Fibroblast of skin of left quadriceps (primary cell): ENCODE measurements at regions not wholly inside any gene's neighbourhood (a gene's known extent, or its start where the extent isn't known, plus 50 kb on each side); places are given as distances from the start of the nearest gene placed in this dataset.

Experiments used
- DNase-seq, 2 experiments: peaks; one replicate each; pipeline ENCODE4 v3.0.0-alpha.2; 2013; ENCODE audit warnings: low read depth in 2 of 2

DNA sequence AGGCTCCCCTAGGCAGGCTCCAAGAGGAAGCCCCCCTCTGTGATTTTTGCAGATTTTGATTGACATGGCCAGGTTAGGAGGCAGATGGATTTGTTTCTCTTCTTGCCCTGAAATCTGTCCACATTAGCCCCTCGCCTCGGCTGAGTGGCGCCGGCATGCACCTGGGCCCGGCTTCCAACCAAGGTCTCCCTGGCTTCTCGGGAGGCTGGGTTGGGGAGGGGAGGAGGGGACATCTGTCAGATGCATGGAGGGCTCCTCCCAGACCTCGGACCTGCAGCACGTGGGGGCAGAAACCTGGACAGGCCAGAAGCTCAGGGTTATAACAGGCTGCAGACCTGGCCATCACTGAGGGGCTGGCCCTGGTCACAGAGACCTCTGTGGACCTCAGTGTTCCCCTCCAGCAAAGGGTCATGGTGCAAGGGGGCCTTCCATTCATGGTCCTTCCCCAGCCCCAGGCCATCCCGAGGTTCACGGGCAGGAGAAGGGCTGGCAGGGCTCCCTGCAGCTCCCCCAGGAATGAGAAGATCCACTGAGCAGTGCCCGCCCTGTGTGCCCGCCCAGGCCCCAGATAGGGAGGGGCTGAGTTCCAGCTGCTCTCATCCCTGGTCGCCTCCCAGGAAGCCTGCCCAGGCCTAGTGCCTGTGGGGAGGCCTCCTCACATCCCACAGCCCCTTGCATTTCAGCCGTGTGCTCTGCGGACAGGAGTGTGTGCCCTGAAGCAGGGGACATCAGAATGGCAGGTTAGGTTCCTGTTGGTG is 747.8 kb downstream of the BRD1 start:
- no peak for DNase-seq

DNA sequence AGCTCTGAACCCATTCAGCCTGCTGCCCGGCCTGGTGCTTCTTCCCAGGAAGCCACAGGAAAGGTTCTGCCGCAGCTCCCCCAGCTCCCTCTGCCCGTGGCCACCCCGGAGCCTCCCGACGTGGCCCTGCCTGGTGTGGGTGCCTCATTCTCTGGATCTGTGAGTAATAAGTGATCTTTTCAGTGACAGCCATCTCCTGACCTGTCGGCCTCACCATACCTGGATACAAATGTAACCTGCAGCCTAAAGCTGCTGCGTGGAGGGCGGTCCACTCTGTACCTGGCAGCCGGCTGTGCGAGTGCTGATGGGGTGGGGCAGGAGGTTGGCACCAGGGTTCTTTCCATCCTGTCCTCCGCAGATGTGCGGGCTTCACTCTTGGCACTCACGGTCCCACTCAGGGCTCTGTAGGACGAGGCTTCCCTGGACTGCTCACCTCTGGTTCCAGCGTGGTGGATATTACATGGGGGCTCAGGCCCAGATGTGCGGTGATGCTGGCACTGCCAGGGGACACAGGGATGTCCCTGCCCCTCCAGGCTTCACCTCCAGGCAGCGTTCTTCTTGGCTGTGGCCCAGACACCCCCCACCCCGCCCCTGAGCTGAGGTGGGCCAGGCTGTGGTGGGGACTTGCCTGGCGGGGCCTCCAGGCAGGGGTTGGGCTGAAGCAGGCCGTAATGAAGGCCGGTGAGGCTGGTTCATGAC is 748.5 kb downstream of the BRD1 start:
- DNase-seq: no peak

DNA sequence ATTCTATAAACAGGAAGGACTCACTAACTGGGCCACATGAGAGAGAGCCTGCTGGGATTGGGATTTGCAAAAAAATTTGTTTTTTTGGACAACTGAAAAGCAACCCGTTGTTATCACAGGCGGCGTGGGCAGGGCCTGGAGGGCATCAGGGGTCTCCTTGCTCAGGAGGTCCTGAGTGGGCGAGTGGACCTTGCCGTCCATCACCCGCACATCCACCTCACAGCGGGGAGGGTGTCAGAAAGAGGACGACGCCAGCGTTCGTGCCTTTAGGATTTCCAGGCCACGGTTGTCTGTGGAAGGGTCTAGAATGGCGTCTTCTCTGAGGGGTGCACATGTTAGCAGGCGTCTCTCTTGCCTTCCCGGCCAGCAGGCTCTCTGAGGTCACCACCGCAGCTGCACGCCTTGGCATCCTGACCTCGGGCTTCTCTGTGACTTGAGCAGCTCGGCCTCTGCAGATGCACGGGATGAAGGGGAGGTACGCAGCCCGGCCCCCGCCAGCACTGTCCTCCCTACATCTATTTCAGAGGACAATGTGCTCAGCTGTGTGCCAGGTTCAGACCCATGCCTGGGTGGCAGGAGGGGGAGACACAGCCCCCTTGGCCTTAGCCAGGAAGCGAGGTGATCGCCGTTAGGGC is 749.5 kb downstream of the BRD1 start:
- DNase-seq: no peak

DNA sequence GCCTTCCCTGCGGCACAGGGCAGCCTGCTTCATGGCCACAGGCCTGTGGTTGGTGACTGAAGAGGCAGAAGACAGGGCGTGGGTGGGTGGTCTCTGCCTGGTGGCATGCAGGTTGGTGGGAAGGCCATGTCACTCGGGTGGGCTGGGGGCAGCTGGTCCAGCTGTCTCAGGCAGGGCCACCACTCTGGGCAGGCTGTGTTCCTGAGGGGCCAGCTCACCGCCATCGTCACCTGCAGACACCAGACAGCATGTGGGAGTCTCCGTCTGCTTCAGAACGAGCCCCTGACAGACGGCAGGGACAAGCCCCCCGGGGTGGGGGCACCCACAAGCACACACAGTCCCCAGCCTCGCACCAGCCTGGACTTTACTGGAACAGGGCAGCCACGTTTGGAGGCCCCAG is 750.1 kb downstream of the BRD1 start:
- DNase-seq: no peak

DNA sequence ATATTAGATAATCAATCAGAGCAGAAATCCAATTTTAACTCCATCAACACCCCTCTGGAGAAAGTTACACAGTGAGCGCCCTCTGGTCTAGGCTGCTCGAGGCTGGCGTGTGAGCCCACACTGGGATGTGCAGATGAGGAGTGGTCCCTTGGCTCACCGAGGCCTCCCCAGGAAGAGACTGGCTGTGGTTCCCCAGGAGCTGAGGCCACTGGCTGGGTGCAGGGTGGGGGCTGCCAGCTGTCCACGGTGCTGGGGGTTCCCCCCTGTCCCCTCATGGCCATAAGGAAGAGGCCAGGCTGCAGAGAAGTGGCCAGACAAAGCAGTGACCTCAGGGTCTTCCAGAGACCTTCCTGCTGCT is 750.7 kb downstream of the BRD1 start:
- no peak for DNase-seq

DNA sequence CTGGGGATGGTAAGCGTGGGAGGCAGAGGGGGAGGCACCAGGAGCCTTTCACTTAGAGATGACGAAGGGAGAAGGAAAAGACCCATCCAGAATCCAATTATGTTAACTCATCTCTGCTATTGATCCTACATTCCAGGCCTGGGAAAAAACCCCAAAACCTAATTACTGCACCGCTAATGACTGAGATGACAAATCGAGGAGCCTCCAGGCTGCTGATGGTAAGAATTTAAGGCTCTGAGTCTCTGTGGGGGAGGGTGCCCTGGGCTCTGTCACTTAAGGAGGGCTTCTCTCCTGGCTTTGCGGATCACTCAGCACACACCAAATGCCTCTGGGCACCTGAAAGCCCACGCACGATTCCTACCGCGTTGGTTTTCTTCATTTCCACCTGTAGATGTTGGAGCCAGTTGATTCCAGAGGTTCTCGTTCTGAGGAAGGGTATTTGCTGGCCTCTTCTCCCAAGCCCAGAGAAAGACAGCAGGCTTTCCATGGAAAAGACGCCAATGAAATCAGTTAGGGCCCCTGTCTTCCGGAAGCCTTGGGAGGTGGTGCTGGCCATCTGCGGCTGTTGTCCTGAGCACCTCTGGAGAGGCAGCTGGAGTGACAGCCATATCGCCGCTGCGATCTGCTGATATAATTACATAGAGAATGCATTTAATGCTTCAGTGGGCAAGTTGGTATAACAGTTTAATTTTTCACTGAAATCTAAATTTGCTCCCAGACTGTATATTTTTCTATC is 751.2 kb downstream of the BRD1 start:
- no peak for DNase-seq

DNA sequence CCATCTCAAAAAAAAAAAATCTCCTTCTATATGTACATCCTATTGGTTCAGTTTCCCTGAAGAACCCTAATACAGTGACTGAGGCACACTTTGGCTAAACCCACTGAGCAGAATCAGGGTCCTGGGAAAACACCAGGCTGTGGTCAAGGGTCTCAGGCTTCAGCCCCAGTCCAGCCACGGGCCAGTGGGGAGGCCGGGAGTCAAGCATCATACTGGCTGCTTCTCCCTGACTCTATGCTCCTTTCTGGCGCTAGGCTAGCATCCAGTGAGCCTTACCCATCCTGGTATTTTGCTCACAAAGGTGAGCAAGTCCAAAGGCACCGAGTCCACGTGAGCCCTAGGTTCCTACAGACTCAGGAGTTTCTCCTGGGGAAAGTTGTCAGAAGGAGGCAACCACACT is 752.5 kb downstream of the BRD1 start:
- DNase-seq: no peak

DNA sequence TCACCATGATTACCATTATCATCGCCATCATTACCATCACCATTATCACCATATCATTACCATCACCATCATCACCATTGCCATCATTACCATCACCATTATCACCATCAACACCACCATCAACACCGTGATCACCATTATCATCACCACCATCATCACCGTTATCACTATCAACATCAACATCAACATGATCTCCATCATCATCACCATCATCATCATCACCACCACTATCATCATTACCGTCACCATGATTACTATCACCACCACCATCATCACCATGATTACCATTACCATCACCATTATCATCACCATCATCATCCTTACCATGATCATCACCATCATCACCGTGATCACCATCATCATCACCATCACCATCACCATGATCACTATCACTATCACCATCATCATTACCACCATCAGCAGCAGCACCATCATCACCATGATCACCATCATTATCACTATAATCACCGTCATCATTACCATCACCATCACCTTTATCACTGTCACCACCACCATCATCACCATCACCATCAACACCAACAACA is 753.7 kb downstream of the BRD1 start:
- DNase-seq: no peak

DNA sequence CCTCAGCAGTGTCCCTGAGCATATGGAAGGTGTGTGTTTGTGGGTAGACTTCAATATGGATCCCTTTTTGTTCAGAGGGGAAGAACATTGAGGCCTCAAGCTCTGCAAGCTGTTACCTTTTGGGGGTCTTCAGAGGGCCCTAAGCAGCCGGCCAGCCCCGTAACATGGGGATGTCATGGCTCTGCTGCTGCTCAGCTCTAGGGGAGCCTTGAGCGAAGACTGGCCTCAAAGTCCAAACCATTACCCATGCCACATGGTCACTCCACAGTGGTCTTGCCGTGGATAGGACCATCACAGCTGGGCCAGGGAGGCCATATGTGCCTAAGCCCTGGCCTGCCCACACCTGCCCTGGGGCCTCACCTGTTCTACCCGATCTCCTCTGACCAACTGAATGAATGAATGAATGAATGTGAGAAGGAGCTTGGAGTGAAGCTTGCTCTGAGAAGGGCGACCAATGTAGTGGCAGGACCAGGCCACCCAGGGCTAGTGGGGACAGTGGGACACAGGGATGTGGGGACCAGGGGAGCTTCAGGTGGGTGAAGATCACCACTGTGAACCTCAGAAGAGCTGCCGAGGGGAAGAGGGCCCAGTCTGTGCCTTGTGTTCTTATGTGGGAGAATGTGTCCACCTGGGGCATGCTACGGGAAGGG is 754.6 kb downstream of the BRD1 start:
- DNase-seq: no peak

DNA sequence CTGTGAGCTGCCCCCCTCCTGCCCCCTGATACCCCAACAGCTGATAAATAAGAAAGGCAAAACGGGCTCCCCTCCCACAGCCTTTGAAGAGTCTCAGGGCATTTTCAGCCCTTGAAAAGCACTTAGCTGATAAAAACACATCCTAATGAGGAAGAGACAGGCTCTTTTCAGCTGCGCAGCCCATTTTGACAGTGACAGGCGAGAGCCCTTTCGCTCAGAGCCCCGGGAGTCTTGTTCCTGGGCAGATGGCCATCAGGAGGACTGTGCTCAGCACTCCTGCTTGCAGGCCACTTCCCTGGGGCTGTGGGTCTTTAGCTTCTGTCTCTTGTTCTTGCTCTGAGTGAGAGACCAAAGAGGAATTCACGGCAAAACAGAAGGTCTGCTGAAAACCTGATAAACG is 757.2 kb downstream of the BRD1 start:
- no peak for DNase-seq

DNA sequence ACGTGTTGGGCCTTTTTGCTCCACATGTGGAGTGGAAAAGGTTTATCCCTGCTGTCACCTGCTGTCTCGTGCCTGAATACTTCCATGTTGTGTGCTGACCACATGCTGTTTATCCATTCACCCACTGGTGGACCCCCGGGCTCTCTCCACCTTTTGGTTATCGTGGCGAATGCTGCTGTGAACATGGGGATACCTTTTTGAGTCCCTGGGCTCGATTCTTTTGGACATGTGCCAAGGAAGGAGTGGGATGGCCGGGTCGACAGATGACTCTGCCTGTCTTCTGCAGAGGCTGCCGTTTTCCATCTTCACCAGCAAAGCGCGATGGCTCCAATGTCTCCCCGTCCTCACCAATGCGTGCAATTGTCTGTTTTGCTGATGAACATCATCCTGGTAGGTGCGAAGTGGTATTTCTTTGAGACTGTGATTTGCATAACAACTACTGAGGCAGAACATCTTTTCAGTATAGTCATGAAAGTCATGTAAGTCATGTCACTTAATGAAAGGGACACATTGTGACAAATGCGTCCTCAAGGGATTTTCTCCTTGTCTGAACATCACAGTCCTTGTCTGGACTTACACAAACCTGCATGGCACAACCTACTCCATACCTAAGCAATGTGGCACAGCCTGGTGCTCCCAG is 758.7 kb downstream of the BRD1 start:
- DNase-seq: no peak

DNA sequence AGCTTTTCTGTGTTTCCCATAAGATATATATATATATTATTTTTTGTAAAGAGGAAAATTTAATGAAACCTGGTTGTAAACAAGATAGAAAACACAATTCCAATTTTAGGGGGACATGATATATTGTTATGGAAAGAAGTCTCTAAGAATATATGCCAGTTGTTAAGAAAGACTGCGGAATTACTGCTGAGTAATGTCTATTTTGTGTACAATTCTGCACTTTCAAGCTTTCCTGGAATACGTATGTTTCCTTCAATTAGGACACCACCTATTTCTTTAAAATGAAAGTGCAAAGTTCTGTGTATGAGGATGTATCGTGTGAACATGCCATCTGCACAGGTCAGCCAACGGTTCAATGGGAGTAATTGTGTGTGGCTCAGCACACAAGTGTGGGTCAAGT is 760.2 kb downstream of the BRD1 start:
- DNase-seq: no peak

DNA sequence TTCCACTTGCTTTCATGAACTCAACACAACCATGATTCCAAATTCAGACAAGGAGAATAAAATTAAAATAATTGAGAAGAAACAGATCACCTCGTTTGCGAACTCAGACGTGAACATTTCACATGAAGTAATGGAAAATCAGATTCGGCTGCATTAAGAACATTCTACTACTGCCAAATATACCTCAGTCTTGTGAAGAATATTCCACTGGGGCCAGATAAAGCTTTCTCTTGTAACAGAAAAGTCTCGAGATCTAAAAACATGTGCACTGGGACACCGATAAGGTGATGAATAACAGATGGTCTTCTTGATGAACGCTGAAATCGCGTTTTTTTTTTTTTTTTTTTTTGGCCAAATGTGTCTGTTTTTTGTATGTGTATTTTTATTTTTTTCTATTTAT is 761.1 kb downstream of the BRD1 start:
- no peak for DNase-seq

DNA sequence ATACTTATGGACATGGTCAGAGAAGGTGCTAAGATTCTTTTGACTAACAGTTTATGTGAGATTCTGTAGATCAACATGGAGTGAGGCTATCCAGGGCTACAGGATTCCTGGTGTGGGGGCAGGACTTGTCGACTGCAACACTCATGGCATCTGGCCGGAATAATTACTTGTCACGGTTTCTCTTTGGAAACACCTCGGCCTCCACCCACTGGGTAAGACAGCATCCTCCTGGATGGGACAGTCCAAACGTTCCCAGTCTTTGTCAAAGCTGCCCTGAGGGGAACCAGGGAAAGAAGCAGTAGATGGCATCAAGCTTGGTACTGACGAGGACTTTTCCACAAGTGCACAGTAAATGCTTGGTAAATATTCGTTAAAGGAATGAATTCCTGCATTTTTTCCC is 762.8 kb downstream of the BRD1 start:
- no peak for DNase-seq

DNA sequence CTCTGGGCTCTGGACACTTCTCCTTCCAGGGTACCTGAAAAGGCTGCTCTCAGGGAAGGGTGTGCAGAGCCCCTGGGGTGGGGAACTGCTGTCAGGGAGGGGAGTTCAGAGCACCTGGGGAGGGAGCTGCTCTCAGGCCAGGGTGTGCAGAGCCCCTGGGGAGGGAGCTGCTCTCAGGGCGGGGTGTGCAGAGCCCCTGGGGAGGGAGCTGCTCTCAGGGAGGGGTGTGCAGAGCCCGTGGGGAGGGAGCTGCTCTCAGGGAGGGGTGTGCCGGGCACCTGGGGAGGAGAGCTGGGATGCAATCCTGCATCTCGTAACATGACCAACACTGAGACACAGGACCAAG is 764.2 kb downstream of the BRD1 start:
- DNase-seq: no peak

DNA sequence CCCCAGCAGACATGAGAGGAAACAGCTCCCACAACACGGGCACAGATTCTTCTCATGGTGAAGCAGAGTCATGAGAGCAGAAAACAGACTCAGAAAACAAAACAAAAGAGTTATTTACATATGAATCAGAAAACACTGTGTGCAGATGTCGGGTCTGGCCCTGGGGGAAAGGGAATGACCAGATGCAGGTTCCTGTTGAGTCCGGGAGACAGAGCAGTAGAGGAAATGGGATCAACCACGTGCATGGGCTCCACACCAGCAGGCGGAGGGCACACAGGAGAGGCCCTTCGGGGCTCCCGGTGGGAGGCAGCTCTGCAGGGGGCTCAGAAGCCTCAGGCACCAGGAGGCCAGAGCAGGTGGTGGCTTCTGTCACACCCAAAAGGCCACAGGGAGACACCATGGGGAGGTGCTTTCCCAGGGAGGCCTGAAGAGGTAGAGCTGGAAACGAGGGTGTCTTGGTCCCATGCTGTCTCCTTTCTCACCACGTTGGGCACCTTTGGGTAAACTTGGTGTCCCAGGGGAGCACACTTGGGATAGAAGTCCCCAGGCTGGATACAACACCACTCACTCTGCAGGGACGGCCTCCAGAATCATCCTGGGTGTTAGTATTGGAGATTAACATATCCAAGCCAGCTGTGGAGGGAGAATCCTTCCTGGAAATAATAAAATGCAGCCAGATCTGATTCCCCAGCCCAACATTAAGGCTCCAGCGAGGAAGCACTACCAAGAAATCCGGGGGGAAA is 764.7 kb downstream of the BRD1 start:
- no peak for DNase-seq

DNA sequence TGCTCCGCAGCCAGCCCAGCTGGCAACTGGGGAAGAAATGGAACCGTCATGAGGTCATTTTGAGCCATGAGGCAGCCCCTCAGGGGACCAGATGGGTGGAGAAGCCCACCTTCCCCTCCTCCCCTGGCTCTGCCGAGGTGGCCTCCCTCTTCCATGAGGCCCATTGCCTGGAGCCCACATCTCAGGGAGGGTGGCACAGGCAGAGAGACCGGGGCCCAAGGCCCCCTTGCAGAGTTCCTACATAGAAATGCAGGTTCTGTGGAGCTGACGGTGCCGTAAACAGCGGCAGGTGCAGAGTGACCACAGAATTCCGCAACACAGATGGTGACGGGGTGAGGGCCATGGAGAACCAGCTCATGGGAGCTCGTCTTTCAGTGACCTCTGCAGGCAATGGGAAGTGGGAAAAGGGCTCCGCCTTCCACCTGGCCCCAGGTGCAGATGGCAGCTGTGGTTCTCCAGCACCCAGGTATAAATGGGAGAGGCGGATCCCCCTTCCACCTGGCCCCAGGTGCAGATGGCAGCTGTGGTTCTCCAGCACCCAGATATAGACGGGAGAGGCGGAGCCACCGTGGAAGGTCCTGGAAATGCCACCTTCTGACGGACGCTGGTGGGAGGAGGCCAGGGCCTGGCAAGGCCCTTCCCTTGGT is 765.4 kb downstream of the BRD1 start:
- DNase-seq: no peak

DNA sequence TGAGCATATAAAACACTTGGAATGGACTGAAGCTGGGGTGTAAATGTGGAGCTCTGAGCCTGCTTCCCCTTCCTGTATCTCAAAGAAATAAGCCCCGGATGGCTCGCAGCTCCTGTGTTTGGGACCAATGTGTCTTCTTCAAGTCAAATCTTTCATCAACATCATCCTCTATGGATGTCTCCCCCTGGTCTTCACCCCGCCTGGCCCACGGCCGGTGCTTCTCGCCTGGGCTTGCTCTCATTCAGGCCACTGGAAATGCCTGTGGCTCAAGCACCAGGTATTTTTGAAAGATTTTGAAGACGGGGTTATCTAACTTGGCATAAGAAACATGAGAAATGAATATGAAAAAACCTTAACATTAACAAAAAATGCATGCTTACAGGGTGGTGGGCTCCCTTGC is 769.8 kb downstream of the BRD1 start:
- no peak for DNase-seq

DNA sequence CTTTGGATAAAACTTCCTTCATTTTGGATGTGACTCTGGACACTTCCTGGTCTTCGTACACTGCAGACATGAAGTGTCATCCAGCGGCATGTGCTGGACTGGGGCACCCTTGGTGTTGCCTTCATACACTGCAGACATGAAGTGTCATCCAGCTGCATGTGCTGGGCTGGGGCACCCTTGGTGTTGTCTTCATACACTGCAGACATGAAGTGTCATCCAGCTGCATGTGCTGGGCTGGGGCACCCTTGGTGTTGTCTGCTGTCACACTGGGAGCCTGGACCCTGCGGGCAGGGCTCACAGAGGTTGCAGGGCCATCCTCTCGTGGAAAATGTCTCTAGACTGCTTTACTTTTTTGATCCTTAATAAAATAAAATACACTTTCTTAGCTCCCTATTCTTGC is 771.4 kb downstream of the BRD1 start:
- no peak for DNase-seq

DNA sequence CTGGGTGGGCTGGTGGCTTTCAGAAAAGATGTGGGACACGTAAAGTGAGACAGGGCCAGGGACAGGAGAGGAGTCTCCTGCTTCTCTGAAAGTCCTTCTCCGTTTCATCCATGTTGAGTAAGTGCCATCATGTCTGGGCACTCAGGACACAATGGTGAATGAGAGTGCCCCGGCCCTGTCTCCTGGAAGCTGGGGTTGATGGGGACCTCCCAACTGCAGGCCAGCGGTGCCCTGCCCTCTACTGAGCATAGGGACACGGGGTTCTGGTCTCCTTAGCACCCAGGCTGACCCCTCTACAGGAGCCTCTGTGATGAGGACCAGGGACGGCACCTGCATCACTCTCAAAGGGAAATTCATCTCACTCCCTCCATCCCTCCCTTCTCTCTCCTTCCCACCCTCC is 772.3 kb downstream of the BRD1 start:
- no peak for DNase-seq
